WTC11 (cell line): ENCODE measurements at regions not wholly inside any gene's neighbourhood (a gene's known extent, or its start where the extent isn't known, plus 50 kb on each side); places are given as distances from the start of the nearest gene placed in this dataset.

Source experiments
- ATAC-seq: fragments of 200-7000 bp; cut with Tn5 transposase; 2 replicates; pipeline ENCODE4 v1.10.0; 2021; ENCODE audit warnings: mild to moderate bottlenecking, moderate library complexity
- CTCF ChIA-PET: fragments of 300-600 bp; sonication (Branson Sonifier 250); formaldehyde crosslinking; loops from one replicate; lab custom pipeline; 2021; ENCODE audit warnings: antibody characterized with exemption; lab: Charles Lee
- POLR2A ChIA-PET: fragments of 350-600 bp; sonication (Branson Sonifier 250); formaldehyde crosslinking; loops from one replicate; lab custom pipeline; 2021; ENCODE audit warnings: antibody characterized with exemption; lab: Charles Lee
- DNase-seq: peaks from one replicate; pipeline ENCODE4 v3.0.0; 2021; ENCODE audit warnings: low spot score
- H3K27ac Mint-ChIP-seq: 2 replicates; pipeline ENCODE4 v1.8.0; 2021; ENCODE audit warnings: mixed read lengths
- H3K27me3 Mint-ChIP-seq: 2 replicates; pipeline ENCODE4 v1.8.0; 2021; ENCODE audit warnings: low read depth, mild to moderate bottlenecking, moderate library complexity, mixed read lengths
- H3K36me3 Mint-ChIP-seq: 2 replicates; pipeline ENCODE4 v1.8.0; 2021; ENCODE audit warnings: mixed read lengths
- H3K4me1 Mint-ChIP-seq: 2 replicates; pipeline ENCODE4 v1.8.0; 2022; ENCODE audit warnings: mixed read lengths
- H3K4me3 Mint-ChIP-seq: 2 replicates; pipeline ENCODE4 v1.8.0; 2021; ENCODE audit warnings: mild to moderate bottlenecking, moderate library complexity, mixed read lengths
- H3K9me3 Mint-ChIP-seq: 2 replicates; pipeline ENCODE4 v1.8.0; 2021; ENCODE audit warnings: mixed read lengths
- ARID4B ChIP-seq: sonication (generic); formaldehyde crosslinking; IDR thresholded peaks from 2 replicates; pipeline ENCODE4 v1.8.0; 2023; ENCODE audit warnings: missing genetic modification reagents, mild to moderate bottlenecking, borderline replicate concordance
- CTCF ChIP-seq: fragments of 200-600 bp; IDR thresholded peaks from 2 replicates; pipeline ENCODE4 v1.8.0; 2022; ENCODE audit warnings: antibody characterized with exemption
- OVOL2 ChIP-seq: fragments of 250-450 bp; sonication (Bioruptor Pico); IDR thresholded peaks from 2 replicates; pipeline ENCODE4 v1.9.0; 2021; ENCODE audit warnings: mild to moderate bottlenecking, borderline replicate concordance
- PRDM15 ChIP-seq: sonication (generic); formaldehyde crosslinking; IDR thresholded peaks from 2 replicates; pipeline ENCODE4 v1.8.0; 2022; ENCODE audit warnings: missing genetic modification reagents
- USF1 ChIP-seq: sonication (generic); formaldehyde crosslinking; IDR thresholded peaks from 2 replicates; pipeline ENCODE4 v1.8.0; 2022; ENCODE audit warnings: mild to moderate bottlenecking, missing genetic modification reagents
- ZNF281 ChIP-seq: sonication (generic); formaldehyde crosslinking; IDR thresholded peaks from 2 replicates; pipeline ENCODE4 v1.8.0; 2023; ENCODE audit warnings: mild to moderate bottlenecking, missing genetic modification reagents

- H3K27me3 Mint-ChIP-seq, result no peaks in the 10 kb centered on the region
- no peak overlapping the region for H3K4me3 Mint-ChIP-seq
- DNase-seq (peak; percentile 72), ATAC-seq (peak; percentile 94)
- peaks cover 8% of the 10 kb centered on the region for H3K9me3 Mint-ChIP-seq
- TF ChIP-seq OVOL2 (CRISPR knock-in tag) (no peak), CTCF (peak; percentile 27; the same call in 1 of the 2 replicates), USF1 (CRISPR knock-in tag) (no peak), ZNF281 (no peak)
- POLR2A ChIA-PET, result interaction anchor here (0.7 kb wide), 1 partner anchor 265 kb away, joined by 3 read pairs; the partner anchor contains the start of gene TLE3
- CTCF ChIA-PET, result interaction anchor here (0.6 to 2.2 kb wide), 7 partner anchors 9 to 263 kb away, joined by 3 to 12 read pairs (median 3); no protein-coding TSS in a partner anchor
- peaks cover 4% of the 10 kb centered on the region; the same call in 1 of the 2 replicates for H3K4me1 Mint-ChIP-seq
- no peak overlapping the region for H3K27ac Mint-ChIP-seq
- H3K36me3 Mint-ChIP-seq, result no peaks in the 10 kb centered on the region
Observed at GRCh38 chr15:70362886-70363285, 265.2 kb upstream of the TLE3 start.

- POLR2A ChIA-PET, result interaction anchor here (0.7 kb wide), 1 partner anchor 264 kb away, joined by 3 read pairs; the partner anchor contains the start of gene TLE3
- Mint-ChIP-seq H3K36me3 (no peaks in the 10 kb centered on the region), H3K4me1 (peaks cover 4% of the 10 kb centered on the region; the same call in 1 of the 2 replicates), H3K27me3 (no peaks in the 10 kb centered on the region), H3K4me3 (no peak overlapping the region), H3K9me3 (peaks cover 8% of the 10 kb centered on the region), H3K27ac (no peak overlapping the region)
- peak; percentile 38 for ATAC-seq
- TF ChIP-seq OVOL2 (CRISPR knock-in tag) (no peak), PRDM15 (CRISPR knock-in tag) (peak; percentile 92)
- CTCF ChIA-PET, result interaction anchor here (0.7 to 2.2 kb wide), 3 partner anchors 14 to 105 kb away, joined by 3 to 12 read pairs (median 8); no protein-coding TSS in a partner anchor
- no peak for DNase-seq
Observed at GRCh38 chr15:70362350-70362749, 264.6 kb upstream of the TLE3 start.

GRCh38 chr15:70361891-70362290, 264.2 kb upstream of the TLE3 start:
- POLR2A ChIA-PET, result no interaction called here
- Mint-ChIP-seq H3K4me3 (no peak overlapping the region), H3K27ac (no peak overlapping the region), H3K9me3 (peaks cover 8% of the 10 kb centered on the region), H3K27me3 (no peaks in the 10 kb centered on the region), H3K4me1 (peaks cover 4% of the 10 kb centered on the region; the same call in 1 of the 2 replicates), H3K36me3 (no peaks in the 10 kb centered on the region)
- no peak for TF ChIP-seq ARID4B (CRISPR knock-in tag)
- ATAC-seq, result no peak
- DNase-seq, result no peak
- CTCF ChIA-PET, result interaction anchor here (0.7 to 2.2 kb wide), 2 partner anchors 14 to 89 kb away, joined by 3 to 12 read pairs; no protein-coding TSS in a partner anchor
